ENCODE measurements at regions not wholly inside any gene's neighbourhood (a gene's known extent, or its start where the extent isn't known, plus 50 kb on each side); places are given as distances from the start of the nearest gene placed in this dataset.
"Not testable (repeated sequence)": the region's sequence is repeated elsewhere in the genome, so short reads cannot be mapped to it uniquely, and the experiment has no call there.

DNA sequence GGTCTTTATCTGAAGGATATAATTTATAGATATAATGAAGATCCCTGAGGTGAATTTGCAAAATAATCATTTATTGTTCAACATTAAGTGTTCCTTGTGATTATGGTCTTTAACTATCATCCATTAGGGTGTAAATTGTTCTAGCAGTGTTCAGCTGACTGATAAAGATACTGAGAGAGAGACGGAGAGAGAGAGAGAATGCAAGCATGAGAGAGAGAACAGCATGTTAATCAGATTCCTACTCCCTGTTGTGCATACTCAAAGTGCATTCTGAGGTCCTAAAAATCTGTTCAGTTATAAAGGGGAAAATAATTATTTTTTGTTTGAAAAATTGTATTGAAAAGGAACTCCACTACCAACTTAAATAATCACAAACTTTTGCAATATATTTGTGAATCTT is 271.0 kb upstream of the CBLB start:
- whole genome bisulfite sequencing (ENCODE audit: insufficient coverage) = no CpG with 5 or more reads among the region's 1 CpG
- DNase-seq = no peak
- H3K4me1 Mint-ChIP-seq = peaks cover 5 to 6% (median 5%) of the 10 kb centered on the region in 3 donors

GRCh38 chr3:106140431-106140830 is 271.6 kb upstream of the CBLB start:
- H3K4me1 Mint-ChIP-seq = peaks cover 5 to 6% (median 5%) of the 10 kb centered on the region in 3 donors
- DNase-seq = no peak
- Histone ChIP-seq H3K27me3 (replicated peaks in 1 of 2; ENCODE audit: control insufficient read depth in 2 of 2, extremely low read depth in 1 of 2, insufficient read depth in 2 of 2, low read length in 1 of 2) (no peaks in the 10 kb centered on the region), H3K4me1 (ENCODE audit: control insufficient read depth in 1 of 2, extremely low read depth in 1 of 2, insufficient read depth in 2 of 2, low read length in 2 of 2) (no peaks in the 10 kb centered on the region), H3K9me3 (no peaks in the 10 kb centered on the region), H3K4me3 (ENCODE audit: control insufficient read depth in 1 of 2, extremely low read depth in 1 of 2, low read length in 1 of 2) (no peak overlapping the region), H3K36me3 (ENCODE audit: control insufficient read depth in 2 of 2, extremely low read depth in 1 of 2, insufficient read depth in 1 of 2, low read length in 1 of 2) (no peaks in the 10 kb centered on the region), H3K27ac (ENCODE audit: low read length) (no peak overlapping the region)
- ChIA-PET POLR2A (no interaction called here), CTCF (no interaction called here)
- no peaks in the 10 kb centered on the region for H3K36me3 Mint-ChIP-seq
- no peaks in the 10 kb centered on the region for H3K9me3 Mint-ChIP-seq
- ATAC-seq (replicated peaks in 1 of 4) = no peak
- H3K27ac Mint-ChIP-seq = no peak overlapping the region
- no peak overlapping the region for H3K4me3 Mint-ChIP-seq
- H3K27me3 Mint-ChIP-seq = no peaks in the 10 kb centered on the region

More for the DNA sequence above, 271.0 kb upstream of the CBLB start:
- ChIA-PET CTCF (no interaction called here), POLR2A (no interaction called here)
- H3K36me3 ChIP-seq (ENCODE audit: control insufficient read depth in 2 of 2, extremely low read depth in 1 of 2, insufficient read depth in 1 of 2, low read length in 1 of 2) = no peaks in the 10 kb centered on the region
- H3K27me3 Mint-ChIP-seq = no peaks in the 10 kb centered on the region
- H3K4me3 Mint-ChIP-seq = no peak overlapping the region
- no peak overlapping the region for H3K4me3 ChIP-seq (ENCODE audit: control insufficient read depth in 1 of 2, extremely low read depth in 1 of 2, low read length in 1 of 2)
- no peaks in the 10 kb centered on the region for H3K9me3 ChIP-seq
- H3K9me3 Mint-ChIP-seq = no peaks in the 10 kb centered on the region
- H3K27ac ChIP-seq (ENCODE audit: low read length) = no peak overlapping the region
- H3K4me1 ChIP-seq (ENCODE audit: control insufficient read depth in 1 of 2, extremely low read depth in 1 of 2, insufficient read depth in 2 of 2, low read length in 2 of 2) = no peaks in the 10 kb centered on the region
- no peak for ATAC-seq (replicated peaks in 1 of 4)
- H3K27me3 ChIP-seq (replicated peaks in 1 of 2; ENCODE audit: control insufficient read depth in 2 of 2, extremely low read depth in 1 of 2, insufficient read depth in 2 of 2, low read length in 1 of 2) = no peaks in the 10 kb centered on the region
- H3K27ac Mint-ChIP-seq = no peak overlapping the region
- no peaks in the 10 kb centered on the region for H3K36me3 Mint-ChIP-seq

DNA sequence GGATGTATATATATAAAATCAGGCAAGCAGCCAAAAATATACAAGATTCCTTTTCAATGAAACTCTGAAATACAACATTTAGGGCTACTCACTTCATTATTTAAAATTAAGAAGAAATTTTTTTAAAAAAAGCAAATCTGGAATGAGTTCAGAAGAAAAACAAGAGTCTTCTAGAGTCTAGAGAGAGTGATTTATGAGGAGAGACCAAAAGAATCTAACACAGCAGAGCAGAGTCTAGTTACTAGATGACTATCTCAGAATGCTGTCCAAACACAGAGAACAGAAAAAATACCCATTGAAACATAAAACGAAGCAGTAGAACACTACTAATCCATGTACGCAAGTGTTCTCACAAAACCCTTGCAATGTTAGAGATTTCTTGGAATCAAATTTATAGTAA is 275.2 kb upstream of the CBLB start:
- no peak overlapping the region for H3K4me3 Mint-ChIP-seq
- no CpG with 5 or more reads among the region's 2 CpGs for WGBS (ENCODE audit: insufficient coverage)
- peaks cover 5 to 6% (median 5%) of the 10 kb centered on the region in 3 donors for H3K4me1 Mint-ChIP-seq
- no peaks in the 10 kb centered on the region for H3K36me3 Mint-ChIP-seq
- Histone ChIP-seq H3K27ac (ENCODE audit: low read length) (no peak overlapping the region), H3K4me3 (ENCODE audit: control insufficient read depth in 1 of 2, extremely low read depth in 1 of 2, low read length in 1 of 2) (no peak overlapping the region), H3K9me3 (no peaks in the 10 kb centered on the region), H3K4me1 (ENCODE audit: control insufficient read depth in 1 of 2, extremely low read depth in 1 of 2, insufficient read depth in 2 of 2, low read length in 2 of 2) (no peaks in the 10 kb centered on the region), H3K27me3 (replicated peaks in 1 of 2; ENCODE audit: control insufficient read depth in 2 of 2, extremely low read depth in 1 of 2, insufficient read depth in 2 of 2, low read length in 1 of 2) (no peaks in the 10 kb centered on the region), H3K36me3 (ENCODE audit: control insufficient read depth in 2 of 2, extremely low read depth in 1 of 2, insufficient read depth in 1 of 2, low read length in 1 of 2) (no peaks in the 10 kb centered on the region)
- DNase-seq (no peak), ATAC-seq (replicated peaks in 1 of 4) (no peak)
- ChIA-PET POLR2A (no interaction called here), CTCF (no interaction called here)
- peaks cover 0 to 14% (median 0%) of the 10 kb centered on the region in 3 donors for H3K9me3 Mint-ChIP-seq
- no peak overlapping the region for H3K27ac Mint-ChIP-seq
- no peaks in the 10 kb centered on the region for H3K27me3 Mint-ChIP-seq

- H3K9me3 ChIP-seq; ATAC-seq (replicated peaks in 1 of 4); POLR2A ChIA-PET; H3K4me3 Mint-ChIP-seq; DNase-seq; H3K27me3 Mint-ChIP-seq; H3K27ac Mint-ChIP-seq; H3K27me3 ChIP-seq (replicated peaks in 1 of 2; ENCODE audit: control insufficient read depth in 2 of 2, extremely low read depth in 1 of 2, insufficient read depth in 2 of 2, low read length in 1 of 2); H3K36me3 Mint-ChIP-seq; H3K36me3 ChIP-seq (ENCODE audit: control insufficient read depth in 2 of 2, extremely low read depth in 1 of 2, insufficient read depth in 1 of 2, low read length in 1 of 2); H3K4me3 ChIP-seq (ENCODE audit: control insufficient read depth in 1 of 2, extremely low read depth in 1 of 2, low read length in 1 of 2); H3K4me1 ChIP-seq (ENCODE audit: control insufficient read depth in 1 of 2, extremely low read depth in 1 of 2, insufficient read depth in 2 of 2, low read length in 2 of 2); CTCF ChIA-PET; H3K4me1 Mint-ChIP-seq; H3K27ac ChIP-seq (ENCODE audit: low read length): not testable (repeated sequence)
- peaks cover 0 to 14% (median 0%) of the 10 kb centered on the region in 3 donors for H3K9me3 Mint-ChIP-seq
- over 99% methylated on average over 18 of the region's 28 CpGs for WGBS (ENCODE audit: insufficient coverage)
Observed at GRCh38 chr3:106148440-106149082, 279.7 kb upstream of the CBLB start.

DNA sequence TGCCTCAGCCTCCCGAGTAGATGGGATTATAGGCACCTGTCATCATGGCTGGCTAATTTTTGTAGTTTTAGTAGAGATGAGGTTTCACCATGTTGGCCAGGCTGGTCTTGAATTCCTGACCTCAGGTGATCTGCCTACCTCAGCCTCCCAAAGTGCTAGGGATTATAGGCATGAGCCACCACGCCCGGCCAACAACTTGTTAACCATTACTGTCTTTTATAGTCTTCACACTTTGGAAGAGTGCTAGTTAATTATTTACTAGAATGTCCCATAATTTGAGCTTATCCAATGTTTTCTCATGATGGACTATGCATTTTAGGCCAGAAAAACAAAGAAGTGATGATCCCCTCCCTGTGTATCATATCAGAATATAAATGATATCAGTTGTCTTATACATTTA is 288.6 kb upstream of the CBLB start:
- Histone ChIP-seq H3K4me1 (ENCODE audit: control insufficient read depth in 1 of 2, extremely low read depth in 1 of 2, insufficient read depth in 2 of 2, low read length in 2 of 2) (no peaks in the 10 kb centered on the region), H3K36me3 (ENCODE audit: control insufficient read depth in 2 of 2, extremely low read depth in 1 of 2, insufficient read depth in 1 of 2, low read length in 1 of 2) (no peaks in the 10 kb centered on the region), H3K27me3 (replicated peaks in 1 of 2; ENCODE audit: control insufficient read depth in 2 of 2, extremely low read depth in 1 of 2, insufficient read depth in 2 of 2, low read length in 1 of 2) (no peaks in the 10 kb centered on the region), H3K27ac (ENCODE audit: low read length) (no peak overlapping the region), H3K9me3 (no peaks in the 10 kb centered on the region), H3K4me3 (ENCODE audit: control insufficient read depth in 1 of 2, extremely low read depth in 1 of 2, low read length in 1 of 2) (no peak overlapping the region)
- no peaks in the 10 kb centered on the region for H3K9me3 Mint-ChIP-seq
- H3K4me3 Mint-ChIP-seq = no peak overlapping the region
- ChIA-PET POLR2A (interaction anchor here in 1 of 2 donors (0.7 kb wide), 1 partner anchor 9 kb away, joined by 3 read pairs; no protein-coding TSS in a partner anchor), CTCF (no interaction called here)
- no peaks in the 10 kb centered on the region for H3K27me3 Mint-ChIP-seq
- no peaks in the 10 kb centered on the region for H3K4me1 Mint-ChIP-seq
- DNase-seq (no peak), ATAC-seq (replicated peaks in 1 of 4) (no peak)
- no peaks in the 10 kb centered on the region for H3K36me3 Mint-ChIP-seq
- WGBS (ENCODE audit: insufficient coverage) = 100% methylated on average over 1 of the region's 3 CpGs
- H3K27ac Mint-ChIP-seq = no peak overlapping the region

- Mint-ChIP-seq H3K36me3 (peaks cover 5% of the 10 kb centered on the region), H3K27me3 (no peaks in the 10 kb centered on the region), H3K9me3 (peaks cover 0 to 12% (median 5%) of the 10 kb centered on the region in 3 donors), H3K4me1 (no peaks in the 10 kb centered on the region), H3K4me3 (no peak overlapping the region), H3K27ac (no peak overlapping the region)
- no peak for DNase-seq
- WGBS (ENCODE audit: insufficient coverage) = no CpG with 5 or more reads among the region's 1 CpG
- Histone ChIP-seq H3K4me1 (ENCODE audit: control insufficient read depth in 1 of 2, extremely low read depth in 1 of 2, insufficient read depth in 2 of 2, low read length in 2 of 2) (no peaks in the 10 kb centered on the region), H3K36me3 (ENCODE audit: control insufficient read depth in 2 of 2, extremely low read depth in 1 of 2, insufficient read depth in 1 of 2, low read length in 1 of 2) (no peaks in the 10 kb centered on the region), H3K27ac (ENCODE audit: low read length) (no peak overlapping the region), H3K4me3 (ENCODE audit: control insufficient read depth in 1 of 2, extremely low read depth in 1 of 2, low read length in 1 of 2) (no peak overlapping the region), H3K9me3 (no peaks in the 10 kb centered on the region), H3K27me3 (replicated peaks in 1 of 2; ENCODE audit: control insufficient read depth in 2 of 2, extremely low read depth in 1 of 2, insufficient read depth in 2 of 2, low read length in 1 of 2) (no peaks in the 10 kb centered on the region)
- ATAC-seq (replicated peaks in 1 of 4) = no peak
- ChIA-PET POLR2A (no interaction called here), CTCF (no interaction called here)
Observed at GRCh38 chr3:106160396-106160795, 291.6 kb upstream of the CBLB start.

- Mint-ChIP-seq H3K36me3 (peaks cover 5% of the 10 kb centered on the region), H3K9me3 (peaks cover 0 to 12% (median 5%) of the 10 kb centered on the region in 3 donors), H3K4me3 (no peak overlapping the region), H3K27me3 (no peaks in the 10 kb centered on the region), H3K4me1 (no peaks in the 10 kb centered on the region), H3K27ac (no peak overlapping the region)
- no peak overlapping the region for H3K27ac ChIP-seq (ENCODE audit: low read length)
- no peaks in the 10 kb centered on the region for H3K36me3 ChIP-seq (ENCODE audit: control insufficient read depth in 2 of 2, extremely low read depth in 1 of 2, insufficient read depth in 1 of 2, low read length in 1 of 2)
- H3K9me3 ChIP-seq = no peaks in the 10 kb centered on the region
- POLR2A ChIA-PET = no interaction called here
- H3K4me3 ChIP-seq (ENCODE audit: control insufficient read depth in 1 of 2, extremely low read depth in 1 of 2, low read length in 1 of 2) = no peak overlapping the region
- 94% methylated on average over 2 of the region's 4 CpGs for WGBS (ENCODE audit: insufficient coverage)
- DNase-seq = no peak
- no peaks in the 10 kb centered on the region for H3K4me1 ChIP-seq (ENCODE audit: control insufficient read depth in 1 of 2, extremely low read depth in 1 of 2, insufficient read depth in 2 of 2, low read length in 2 of 2)
- CTCF ChIA-PET = no interaction called here
- H3K27me3 ChIP-seq (replicated peaks in 1 of 2; ENCODE audit: control insufficient read depth in 2 of 2, extremely low read depth in 1 of 2, insufficient read depth in 2 of 2, low read length in 1 of 2) = no peaks in the 10 kb centered on the region
- ATAC-seq (replicated peaks in 1 of 4) = no peak
Observed at GRCh38 chr3:106161246-106161645, 292.4 kb upstream of the CBLB start.
